ENCODE measurements at regions not wholly inside any gene's neighbourhood (a gene's known extent, or its start where the extent isn't known, plus 50 kb on each side); places are given as distances from the start of the nearest gene placed in this dataset.

- TF ChIP-seq YY1 (IDR thresholded peaks at IDR 0.05; ENCODE audit: insufficient read depth, insufficient read length) (no peak), ZNF274 (IDR thresholded peaks at IDR 0.05; ENCODE audit: low read depth, low read length) (no peak), SUZ12 (IDR thresholded peaks at IDR 0.05; ENCODE audit: extremely low read depth, insufficient read depth, insufficient read length) (no peak)
These were observed 68.2 kb upstream of the MBOAT2 start for GRCh38 chr2:9071584-9072124.
